GM23248 (cell line): ENCODE measurements at regions not wholly inside any gene's neighbourhood (a gene's known extent, or its start where the extent isn't known, plus 50 kb on each side); places are given as distances from the start of the nearest gene placed in this dataset.

ENCODE experiments used
- EZH2 ChIP-seq: fragments of 200-600 bp; sonication (generic); IDR thresholded peaks from 2 replicates; pipeline ENCODE4 v1.6.1; 2018; ENCODE audit warnings: antibody characterized with exemption, mild to moderate bottlenecking; ENCODE audit not compliant: insufficient read depth, poor library complexity, severe bottlenecking
- EZH2phosphoT487 ChIP-seq: fragments of 200-600 bp; sonication (generic); IDR thresholded peaks from 2 replicates; pipeline ENCODE4 v1.6.1; 2018; ENCODE audit warnings: antibody characterized with exemption, moderate library complexity, mild to moderate bottlenecking, low read depth; ENCODE audit not compliant: insufficient read depth

DNA sequence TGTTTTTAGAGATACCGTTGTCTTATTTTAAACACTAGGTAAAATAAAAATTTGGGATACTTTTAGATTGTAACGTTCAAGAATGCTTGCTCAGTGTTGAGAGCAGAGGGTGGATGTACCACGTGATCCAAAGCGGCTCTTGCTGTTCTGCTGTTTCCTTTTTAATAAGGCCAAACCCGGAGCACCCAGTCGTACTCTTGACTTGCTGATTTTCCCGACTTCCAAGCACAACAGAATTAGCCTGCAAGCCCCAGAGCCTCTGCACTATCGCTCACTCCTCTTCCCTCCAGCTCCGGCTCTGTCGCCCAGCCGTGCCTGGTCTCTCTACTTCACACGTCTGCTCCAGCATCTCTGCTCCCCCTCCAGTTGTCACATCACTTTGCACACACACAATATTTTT is 77.3 kb downstream of the EMP1 start:
- TF ChIP-seq EZH2phosphoT487 (no peak), EZH2 (no peak)
